ENCODE measurements at regions not wholly inside any gene's neighbourhood (a gene's known extent, or its start where the extent isn't known, plus 50 kb on each side); places are given as distances from the start of the nearest gene placed in this dataset.

DNA sequence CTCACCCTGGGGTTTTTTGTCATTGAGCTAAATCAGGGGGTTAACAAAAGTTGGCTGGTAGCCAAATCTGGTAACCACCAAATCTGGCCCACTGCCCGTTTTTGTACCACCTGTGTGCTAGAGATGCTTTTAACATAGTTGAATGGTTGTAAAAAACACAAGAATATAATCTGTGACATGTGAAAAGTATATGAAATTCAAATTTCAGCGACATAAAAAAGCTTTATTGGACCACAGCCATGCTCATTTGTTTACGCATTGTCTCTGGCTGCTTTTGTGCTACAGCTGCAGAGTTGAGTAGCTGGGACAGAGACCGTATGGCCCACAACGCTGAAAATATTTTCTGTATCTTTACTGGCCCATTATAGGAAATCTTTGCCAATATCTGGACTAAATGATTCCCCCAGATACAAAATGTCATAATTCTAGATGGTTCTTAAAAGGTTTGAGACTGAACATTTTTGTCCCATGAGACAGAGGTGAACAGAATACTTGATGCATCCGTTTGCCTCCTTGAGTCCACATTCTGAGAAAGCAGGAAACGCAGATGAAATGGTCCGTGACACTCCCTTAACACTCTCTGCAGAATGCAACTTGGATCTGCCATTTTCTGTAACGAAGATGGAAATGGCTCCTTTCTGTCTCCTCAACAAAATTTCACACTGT is 120.9 kb upstream of the PDZRN3 start:
- TF ChIP-seq, protein P1, sequence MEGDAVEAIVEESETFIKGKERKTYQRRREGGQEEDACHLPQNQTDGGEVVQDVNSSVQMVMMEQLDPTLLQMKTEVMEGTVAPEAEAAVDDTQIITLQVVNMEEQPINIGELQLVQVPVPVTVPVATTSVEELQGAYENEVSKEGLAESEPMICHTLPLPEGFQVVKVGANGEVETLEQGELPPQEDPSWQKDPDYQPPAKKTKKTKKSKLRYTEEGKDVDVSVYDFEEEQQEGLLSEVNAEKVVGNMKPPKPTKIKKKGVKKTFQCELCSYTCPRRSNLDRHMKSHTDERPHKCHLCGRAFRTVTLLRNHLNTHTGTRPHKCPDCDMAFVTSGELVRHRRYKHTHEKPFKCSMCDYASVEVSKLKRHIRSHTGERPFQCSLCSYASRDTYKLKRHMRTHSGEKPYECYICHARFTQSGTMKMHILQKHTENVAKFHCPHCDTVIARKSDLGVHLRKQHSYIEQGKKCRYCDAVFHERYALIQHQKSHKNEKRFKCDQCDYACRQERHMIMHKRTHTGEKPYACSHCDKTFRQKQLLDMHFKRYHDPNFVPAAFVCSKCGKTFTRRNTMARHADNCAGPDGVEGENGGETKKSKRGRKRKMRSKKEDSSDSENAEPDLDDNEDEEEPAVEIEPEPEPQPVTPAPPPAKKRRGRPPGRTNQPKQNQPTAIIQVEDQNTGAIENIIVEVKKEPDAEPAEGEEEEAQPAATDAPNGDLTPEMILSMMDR (conservative IDR thresholded peaks at IDR 0.05; ENCODE audit: control insufficient read depth, insufficient read depth, low read depth, low read length): no peak
- H3K4me3 ChIP-seq (ENCODE audit: control insufficient read depth, low read depth, low read length): no peak overlapping the region
- DNase-seq (ENCODE audit: low read depth): peak; percentile 23

GRCh38 chr3:73743551-73743950 is 118.8 kb upstream of the PDZRN3 start:
- DNase-seq (ENCODE audit: low read depth): no peak
- no peak overlapping the region for H3K4me3 ChIP-seq (ENCODE audit: control insufficient read depth, low read depth, low read length)
- TF ChIP-seq, protein P1 (conservative IDR thresholded peaks at IDR 0.05; ENCODE audit: control insufficient read depth, insufficient read depth, low read depth, low read length): no peak

DNA sequence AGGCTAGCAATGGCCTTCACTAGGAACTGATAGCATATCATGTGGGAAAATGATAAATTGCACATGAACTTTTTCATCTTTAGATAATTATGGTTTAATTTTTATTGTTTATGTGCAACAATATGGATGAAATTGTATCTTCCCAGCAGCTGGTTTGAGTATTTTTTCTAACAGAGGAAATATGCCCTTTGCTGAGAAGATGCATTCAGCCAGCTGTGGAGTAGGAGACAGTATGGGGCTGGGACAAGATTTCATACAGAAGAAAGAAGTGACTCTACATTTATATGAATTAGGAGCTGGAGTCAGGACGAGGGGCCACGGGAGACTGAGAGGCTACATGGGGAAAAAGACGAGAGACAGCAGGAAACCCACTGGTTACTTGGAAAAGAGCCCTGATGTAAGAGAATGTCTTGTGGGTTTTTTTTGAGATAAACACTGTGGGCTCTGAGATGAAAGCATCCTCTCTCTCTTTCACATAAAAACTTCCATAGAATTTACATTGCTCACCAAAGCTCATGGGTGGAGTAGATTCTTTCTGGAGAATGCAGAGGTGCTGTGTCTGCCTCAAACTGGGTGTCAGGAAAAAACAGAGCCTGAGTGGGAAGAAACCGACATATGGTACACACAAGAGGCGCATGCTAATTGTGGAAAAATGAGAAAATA is 115.2 kb upstream of the PDZRN3 start:
- no peak for DNase-seq (ENCODE audit: low read depth)
- TF ChIP-seq, protein P1 (conservative IDR thresholded peaks at IDR 0.05; ENCODE audit: control insufficient read depth, insufficient read depth, low read depth, low read length): no peak
- H3K4me3 ChIP-seq (ENCODE audit: control insufficient read depth, low read depth, low read length): no peak overlapping the region

GRCh38 chr3:73738711-73739110 is 114.0 kb upstream of the PDZRN3 start:
- TF ChIP-seq, protein P1 (conservative IDR thresholded peaks at IDR 0.05; ENCODE audit: control insufficient read depth, insufficient read depth, low read depth, low read length): no peak
- DNase-seq (ENCODE audit: low read depth): no peak
- no peak overlapping the region for H3K4me3 ChIP-seq (ENCODE audit: control insufficient read depth, low read depth, low read length)

GRCh38 chr3:73734211-73735089 is 109.7 kb upstream of the PDZRN3 start:
- H3K4me3 ChIP-seq (ENCODE audit: control insufficient read depth, low read depth, low read length): no peak overlapping the region
- no peak for DNase-seq (ENCODE audit: low read depth)
- TF ChIP-seq, protein P1 (conservative IDR thresholded peaks at IDR 0.05; ENCODE audit: control insufficient read depth, insufficient read depth, low read depth, low read length): no peak

GRCh38 chr3:73733746-73734145 is 109.0 kb upstream of the PDZRN3 start:
- H3K4me3 ChIP-seq (ENCODE audit: control insufficient read depth, low read depth, low read length): no peak overlapping the region
- DNase-seq (ENCODE audit: low read depth): no peak
- TF ChIP-seq, protein P1 (conservative IDR thresholded peaks at IDR 0.05; ENCODE audit: control insufficient read depth, insufficient read depth, low read depth, low read length): no peak
